ENCODE measurements at regions not wholly inside any gene's neighbourhood (a gene's known extent, or its start where the extent isn't known, plus 50 kb on each side); places are given as distances from the start of the nearest gene placed in this dataset.

DNA sequence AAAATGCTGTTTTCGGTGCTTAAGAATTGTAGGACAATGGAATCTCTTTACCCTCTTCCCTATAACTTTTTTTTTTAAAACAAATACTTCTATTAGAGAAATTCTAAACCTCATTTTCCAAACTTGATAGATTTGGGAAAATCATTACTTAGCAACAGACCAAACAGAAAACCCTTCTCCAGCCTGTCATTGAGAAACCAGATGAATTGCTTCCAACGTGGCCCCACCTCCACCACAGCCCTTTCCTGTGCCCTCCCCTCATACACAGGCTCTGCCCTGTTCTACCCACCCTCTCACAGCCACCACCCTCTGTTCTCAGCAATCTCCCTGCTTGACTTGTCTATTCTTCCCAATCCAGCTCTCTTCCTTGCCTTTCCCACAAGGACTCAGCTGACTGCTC, 221.2 kb downstream of the DMRT2 start:
- Mint-ChIP-seq H3K9me3 (peaks cover 4% of the 10 kb centered on the region), H3K4me1 (peaks cover 4% of the 10 kb centered on the region), H3K4me3 (no peak overlapping the region), H3K36me3 (ENCODE audit: low read depth) (no peaks in the 10 kb centered on the region), H3K27me3 (ENCODE audit: low read depth) (peaks cover 4% of the 10 kb centered on the region), H3K27ac (no peak overlapping the region)
- TF ChIP-seq CTCF (IDR thresholded peaks at IDR 0.05; ENCODE audit: unreplicated experiment in 3 of 3), result no peak

DNA sequence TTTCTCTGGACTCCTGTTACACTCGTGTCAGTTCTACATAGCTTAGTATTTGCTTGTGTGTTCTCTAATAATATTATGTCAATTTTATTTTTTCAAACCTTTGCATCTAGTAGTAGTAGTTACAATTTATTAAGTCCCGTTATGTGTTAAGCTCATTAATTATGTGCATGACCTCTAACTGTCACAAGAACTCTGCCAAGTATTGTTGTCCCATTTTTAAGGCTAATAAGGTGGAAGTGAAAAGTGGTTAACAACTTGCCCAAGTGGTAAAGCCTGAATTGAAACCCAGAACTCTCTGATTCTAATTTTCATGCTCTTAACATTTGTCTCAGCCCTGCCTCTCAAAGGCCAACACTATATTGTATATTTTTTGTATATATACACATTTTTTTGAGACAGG, 221.6 kb downstream of the DMRT2 start:
- no peaks in the 10 kb centered on the region for H3K36me3 Mint-ChIP-seq (ENCODE audit: low read depth)
- no peak overlapping the region for H3K27ac Mint-ChIP-seq
- peaks cover 4% of the 10 kb centered on the region for H3K27me3 Mint-ChIP-seq (ENCODE audit: low read depth)
- peaks cover 8% of the 10 kb centered on the region for H3K9me3 Mint-ChIP-seq
- no peak for TF ChIP-seq CTCF (IDR thresholded peaks at IDR 0.05; ENCODE audit: unreplicated experiment in 3 of 3)
- H3K4me1 Mint-ChIP-seq, result peaks cover 4% of the 10 kb centered on the region
- H3K4me3 Mint-ChIP-seq, result no peak overlapping the region

GRCh38 chr9:1272488-1272887, 222.3 kb downstream of the DMRT2 start:
- Mint-ChIP-seq H3K27me3 (ENCODE audit: low read depth) (peaks cover 4% of the 10 kb centered on the region), H3K9me3 (peaks cover 4% of the 10 kb centered on the region)

GRCh38 chr9:1273859-1274258, 223.7 kb downstream of the DMRT2 start:
- Mint-ChIP-seq H3K36me3 (ENCODE audit: low read depth) (no peaks in the 10 kb centered on the region), H3K27me3 (ENCODE audit: low read depth) (peaks cover 4% of the 10 kb centered on the region), H3K4me3 (no peak overlapping the region), H3K4me1 (peaks cover 4% of the 10 kb centered on the region), H3K9me3 (peaks cover 4% of the 10 kb centered on the region), H3K27ac (no peak overlapping the region)
- no peak for TF ChIP-seq CTCF (IDR thresholded peaks at IDR 0.05; ENCODE audit: unreplicated experiment in 3 of 3)

More at GRCh38 chr9:1272488-1272887, 222.3 kb downstream of the DMRT2 start:
- Mint-ChIP-seq H3K4me1 (peaks cover 4% of the 10 kb centered on the region), H3K4me3 (no peak overlapping the region), H3K36me3 (ENCODE audit: low read depth) (no peaks in the 10 kb centered on the region), H3K27ac (no peak overlapping the region)
- TF ChIP-seq CTCF (IDR thresholded peaks at IDR 0.05; ENCODE audit: unreplicated experiment in 3 of 3), result no peak

GRCh38 chr9:1274334-1274733, 224.2 kb downstream of the DMRT2 start:
- H3K9me3 Mint-ChIP-seq, result peaks cover 4% of the 10 kb centered on the region

More at GRCh38 chr9:1274334-1274733, 224.2 kb downstream of the DMRT2 start:
- Mint-ChIP-seq H3K36me3 (ENCODE audit: low read depth) (no peaks in the 10 kb centered on the region), H3K27me3 (ENCODE audit: low read depth) (peaks cover 4% of the 10 kb centered on the region), H3K27ac (no peak overlapping the region), H3K4me3 (no peak overlapping the region), H3K4me1 (peaks cover 4% of the 10 kb centered on the region)
- TF ChIP-seq CTCF (IDR thresholded peaks at IDR 0.05; ENCODE audit: unreplicated experiment in 3 of 3), result no peak

All from nephron (organoid).